ENCODE measurements at regions not wholly inside any gene's neighbourhood (a gene's known extent, or its start where the extent isn't known, plus 50 kb on each side); places are given as distances from the start of the nearest gene placed in this dataset.
"Not testable (repeated sequence)": the region's sequence is repeated elsewhere in the genome, so short reads cannot be mapped to it uniquely, and the experiment has no call there.

DNA sequence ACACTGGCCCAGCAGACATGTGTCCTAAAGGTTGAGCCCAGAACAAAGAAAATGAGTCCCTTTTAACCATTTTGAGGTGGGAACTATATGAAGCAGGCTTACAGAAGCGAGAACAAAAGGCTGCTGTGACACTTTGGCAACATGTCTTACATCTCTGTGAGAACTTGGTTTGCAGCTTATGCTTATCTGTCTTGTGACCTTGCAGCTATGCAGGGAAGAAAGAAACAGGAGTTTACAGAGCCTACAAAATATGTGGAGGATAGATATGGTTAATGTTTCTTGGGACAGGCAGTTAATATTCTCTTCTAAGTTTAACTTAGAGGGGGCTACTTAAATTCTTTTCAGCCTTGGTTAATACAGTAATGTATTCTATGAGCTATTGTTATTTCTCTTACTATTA, 209.1 kb downstream of the PTH2R start:
- H4K20me1 ChIP-seq (ENCODE audit: insufficient read depth); H3K4me3 ChIP-seq (ENCODE audit: low read depth in 2 of 2, low read length in 1 of 2); H3K36me3 ChIP-seq (replicated peaks in 1 of 2; ENCODE audit: control insufficient read depth in 1 of 2, insufficient read depth in 2 of 2, low read length in 1 of 2); H3K9ac ChIP-seq; H3F3A ChIP-seq (replicated peaks; ENCODE audit: insufficient read depth); H3K79me2 ChIP-seq (ENCODE audit: insufficient read depth); DNase-seq; H3K27ac ChIP-seq (ENCODE audit: low read depth in 2 of 2, low read length in 1 of 2); H3K9me2 ChIP-seq; POLR2A ChIA-PET; H3K9me3 ChIP-seq; H3K27me3 ChIP-seq (ENCODE audit: insufficient read depth); H3K4me2 ChIP-seq; H2AFZ ChIP-seq (ENCODE audit: low read depth); H3K4me1 ChIP-seq (ENCODE audit: control insufficient read depth in 1 of 2, insufficient read depth in 2 of 2, low read depth in 1 of 2, low read length in 1 of 2): not testable (repeated sequence)
- CTCF ChIA-PET, result interaction anchor here (0.6 kb wide), 1 partner anchor 500 kb away, joined by 3 read pairs; no protein-coding TSS in a partner anchor
- WGBS (ENCODE audit: low lambda C conversion rate), result 19% methylated on average over 1 of the region's 1 CpG

DNA sequence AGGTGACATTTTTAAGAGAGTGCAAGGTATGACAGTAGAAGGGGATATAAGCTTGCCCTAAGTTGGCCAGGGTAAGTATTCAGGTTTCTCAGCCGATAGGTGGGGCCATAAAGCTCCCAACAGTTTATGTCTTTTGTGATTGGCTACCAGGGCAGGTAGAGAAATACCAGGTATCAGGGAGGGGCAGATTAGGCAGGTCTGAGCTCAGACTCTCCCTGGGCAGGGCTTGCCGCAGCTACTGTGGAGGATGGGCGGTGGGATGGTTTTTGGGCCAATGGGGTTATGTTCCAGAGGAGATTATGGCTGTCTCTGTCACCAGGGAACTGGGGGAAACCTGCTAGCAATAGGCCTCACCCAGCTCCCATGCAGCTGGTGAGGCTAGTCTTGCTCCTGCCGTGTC, 211.6 kb downstream of the PTH2R start:
- H3K36me3 ChIP-seq (replicated peaks in 1 of 2; ENCODE audit: control insufficient read depth in 1 of 2, insufficient read depth in 2 of 2, low read length in 1 of 2), result no peaks in the 10 kb centered on the region
- no peaks in the 10 kb centered on the region for H3K79me2 ChIP-seq (ENCODE audit: insufficient read depth)
- 36% methylated on average over 4 of the region's 4 CpGs for WGBS (ENCODE audit: low lambda C conversion rate)
- no peak overlapping the region for H3K27ac ChIP-seq (ENCODE audit: low read depth in 2 of 2, low read length in 1 of 2)
- no peak for TF ChIP-seq YY1 (IDR thresholded peaks at IDR 0.05; ENCODE audit: low read depth)
- TF ChIP-seq GABPA (IDR thresholded peaks at IDR 0.05; ENCODE audit: low read depth), result no peak
- no peak for TF ChIP-seq ELF1 (IDR thresholded peaks at IDR 0.05)
- TF ChIP-seq USF2 (IDR thresholded peaks at IDR 0.05; ENCODE audit: borderline replicate concordance, low read depth, low read length), result no peak
- TF ChIP-seq NRF1 (IDR thresholded peaks at IDR 0.05; ENCODE audit: low read depth, low read length), result no peak
- TF ChIP-seq JUND (IDR thresholded peaks at IDR 0.05), result no peak
- TF ChIP-seq EP300 (IDR thresholded peaks at IDR 0.05; ENCODE audit: borderline replicate concordance in 1 of 2, low read depth in 1 of 2, low read length in 1 of 2), result no peak
- TF ChIP-seq, protein P1, sequence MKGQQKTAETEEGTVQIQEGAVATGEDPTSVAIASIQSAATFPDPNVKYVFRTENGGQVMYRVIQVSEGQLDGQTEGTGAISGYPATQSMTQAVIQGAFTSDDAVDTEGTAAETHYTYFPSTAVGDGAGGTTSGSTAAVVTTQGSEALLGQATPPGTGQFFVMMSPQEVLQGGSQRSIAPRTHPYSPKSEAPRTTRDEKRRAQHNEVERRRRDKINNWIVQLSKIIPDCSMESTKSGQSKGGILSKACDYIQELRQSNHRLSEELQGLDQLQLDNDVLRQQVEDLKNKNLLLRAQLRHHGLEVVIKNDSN (IDR thresholded peaks at IDR 0.05; ENCODE audit: borderline replicate concordance, low read depth), result no peak
- no peak for TF ChIP-seq TAF1 (IDR thresholded peaks at IDR 0.05; ENCODE audit: borderline replicate concordance, low read depth, low read length)
- TF ChIP-seq POLR2AphosphoS5 (IDR thresholded peaks at IDR 0.05; ENCODE audit: low read depth, low read length), result no peak
- TF ChIP-seq SIN3A (IDR thresholded peaks at IDR 0.05; ENCODE audit: borderline replicate concordance, low read depth, low read length), result no peak
- no peak for TF ChIP-seq MXI1 (IDR thresholded peaks at IDR 0.05; ENCODE audit: low read depth, low read length)
- H3K4me2 ChIP-seq, result no peak overlapping the region
- no peaks in the 10 kb centered on the region for H3K27me3 ChIP-seq (ENCODE audit: insufficient read depth)
- no peaks in the 10 kb centered on the region for H3F3A ChIP-seq (replicated peaks; ENCODE audit: insufficient read depth)
- H3K4me1 ChIP-seq (ENCODE audit: control insufficient read depth in 1 of 2, insufficient read depth in 2 of 2, low read depth in 1 of 2, low read length in 1 of 2), result peaks cover 0 to 7% of the 10 kb centered on the region in 2 experiments; a peak in 2 of 4 replicates
- no peak overlapping the region for H2AFZ ChIP-seq (ENCODE audit: low read depth)
- no peaks in the 10 kb centered on the region for H4K20me1 ChIP-seq (ENCODE audit: insufficient read depth)
- CTCF ChIA-PET, result no interaction called here
- POLR2A ChIA-PET, result no interaction called here
- H3K9me2 ChIP-seq, result no peaks in the 10 kb centered on the region
- no peaks in the 10 kb centered on the region for H3K9me3 ChIP-seq
- no peak for DNase-seq
- no peak overlapping the region for H3K9ac ChIP-seq
- no peak overlapping the region for H3K4me3 ChIP-seq (ENCODE audit: low read depth in 2 of 2, low read length in 1 of 2)

GRCh38 chr2:208619993-208620392, 213.4 kb downstream of the PTH2R start:
- H3K4me2 ChIP-seq, result no peak overlapping the region
- no peak overlapping the region for H3K27ac ChIP-seq (ENCODE audit: low read depth in 2 of 2, low read length in 1 of 2)
- H3K9me2 ChIP-seq, result no peaks in the 10 kb centered on the region
- no peak overlapping the region for H2AFZ ChIP-seq (ENCODE audit: low read depth)
- ChIA-PET POLR2A (no interaction called here), CTCF (interaction anchor here (0.9 kb wide), 1 partner anchor 10 kb away, joined by 3 read pairs; no protein-coding TSS in a partner anchor)
- no peaks in the 10 kb centered on the region for H3K79me2 ChIP-seq (ENCODE audit: insufficient read depth)
- no peak overlapping the region for H3K9ac ChIP-seq
- peaks cover 0 to 7% of the 10 kb centered on the region in 2 experiments; a peak in 2 of 4 replicates for H3K4me1 ChIP-seq (ENCODE audit: control insufficient read depth in 1 of 2, insufficient read depth in 2 of 2, low read depth in 1 of 2, low read length in 1 of 2)
- no peaks in the 10 kb centered on the region for H3K9me3 ChIP-seq
- TF ChIP-seq GATA2 (CRISPR knock-in tag; IDR thresholded peaks at IDR 0.05), result 0 out of 2 replicates have a peak, but pooled peaks have one; percentile 4
- no peak for TF ChIP-seq NRF1 (IDR thresholded peaks at IDR 0.05; ENCODE audit: low read depth, low read length)
- no peaks in the 10 kb centered on the region for H3K27me3 ChIP-seq (ENCODE audit: insufficient read depth)
- no peaks in the 10 kb centered on the region for H3K36me3 ChIP-seq (replicated peaks in 1 of 2; ENCODE audit: control insufficient read depth in 1 of 2, insufficient read depth in 2 of 2, low read length in 1 of 2)
- H3F3A ChIP-seq (replicated peaks; ENCODE audit: insufficient read depth), result no peaks in the 10 kb centered on the region
- H4K20me1 ChIP-seq (ENCODE audit: insufficient read depth), result no peaks in the 10 kb centered on the region
- no peak overlapping the region for H3K4me3 ChIP-seq (ENCODE audit: low read depth in 2 of 2, low read length in 1 of 2)
- 0% methylated on average over 1 of the region's 1 CpG for WGBS (ENCODE audit: low lambda C conversion rate)
- peak; percentile 17 for DNase-seq

Measured in SK-N-SH (cell line).